Neural cell (in vitro differentiated cells): ENCODE measurements at regions not wholly inside any gene's neighbourhood (a gene's known extent, or its start where the extent isn't known, plus 50 kb on each side); places are given as distances from the start of the nearest gene placed in this dataset.

Experiments used
- H2AFZ ChIP-seq: fragments of 200-600, 300-800 bp; sonication (generic), shearing (Covaris generic); 2 replicates; pipeline ENCODE4 v1.6.0; 2014; ENCODE audit warnings: low read depth, mild to moderate bottlenecking, antibody characterized with exemption, low read length, moderate library complexity
- H3F3A ChIP-seq: fragments of 200-600 bp; shearing (Covaris generic); 2 replicates; pipeline ENCODE4 v1.6.1; 2016; ENCODE audit warnings: mild to moderate bottlenecking, moderate library complexity, mixed read lengths, antibody characterized with exemption, low read length; ENCODE audit not compliant: insufficient read depth, poor library complexity, severe bottlenecking
- H3K27ac ChIP-seq: fragments of 200-600, 300-800 bp; sonication (generic), shearing (Covaris generic); 2 replicates; pipeline ENCODE4 v1.5.1; 2014; ENCODE audit warnings: mild to moderate bottlenecking, low read length, moderate library complexity
- H3K27me3 ChIP-seq: fragments of 300-800, 200-600 bp; sonication (generic), shearing (Covaris generic); 2 replicates; pipeline ENCODE4 v1.6.0; 2014; ENCODE audit warnings: mild to moderate bottlenecking, low read depth, low read length, moderate library complexity; ENCODE audit not compliant: insufficient read depth
- H3K36me3 ChIP-seq: fragments of 300-800, 200-600 bp; sonication (generic), shearing (Covaris generic); 2 replicates; pipeline ENCODE4 v1.5.1; 2014; ENCODE audit warnings: mild to moderate bottlenecking, antibody characterized with exemption, low read length, moderate library complexity; ENCODE audit not compliant: insufficient read depth
- H3K4me2 ChIP-seq: fragments of 300-800, 200-600 bp; sonication (generic), shearing (Covaris generic); 2 replicates; pipeline ENCODE4 v1.6.0; 2014; ENCODE audit warnings: mild to moderate bottlenecking, low read length
- H3K4me3 ChIP-seq: fragments of 300-800, 200-600 bp; sonication (generic), shearing (Covaris generic); 2 replicates; pipeline ENCODE4 v1.5.1; 2014; ENCODE audit warnings: mild to moderate bottlenecking, low read length, moderate library complexity
- H3K79me2 ChIP-seq: fragments of 200-600 bp; shearing (Covaris generic); replicated peaks from 2 replicates; pipeline ENCODE4 v1.6.0; 2014; ENCODE audit warnings: mild to moderate bottlenecking, low read length, moderate library complexity; ENCODE audit not compliant: insufficient read depth
- H3K9ac ChIP-seq: fragments of 300-800, 200-600 bp; sonication (generic), shearing (Covaris generic); 2 replicates; pipeline ENCODE4 v1.6.1; 2016; ENCODE audit warnings: mild to moderate bottlenecking, low read length, mixed read lengths
- H3K9me2 ChIP-seq: fragments of 200-600 bp; shearing (Covaris generic); 2 replicates; pipeline ENCODE4 v1.6.1; 2016; ENCODE audit warnings: mild to moderate bottlenecking, low read length, mixed read lengths; ENCODE audit not compliant: insufficient read depth
- H3K9me3 ChIP-seq: fragments of 200-600, 300-800 bp; sonication (generic), shearing (Covaris generic); 2 replicates; pipeline ENCODE4 v1.6.1; 2016; ENCODE audit warnings: mild to moderate bottlenecking, mixed run types, low read length, moderate library complexity, mixed read lengths
- H4K20me1 ChIP-seq: fragments of 200-600 bp; shearing (Covaris generic); 2 replicates; pipeline ENCODE4 v1.6.1; 2016; ENCODE audit warnings: mild to moderate bottlenecking, mixed run types; ENCODE audit not compliant: insufficient read depth
- EP300 ChIP-seq: fragments of 450-650 bp; conservative IDR thresholded peaks from 2 replicates; pipeline ENCODE4 v1.6.1; 2014; ENCODE audit warnings: antibody characterized with exemption, mild to moderate bottlenecking, moderate library complexity; ENCODE audit not compliant: poor library complexity, severe bottlenecking
- EZH2 ChIP-seq: fragments of 200-600, 300-800 bp; shearing (Covaris generic), sonication (generic); IDR thresholded peaks from 2 replicates; pipeline ENCODE4 v1.6.1; 2014; ENCODE audit warnings: antibody characterized with exemption, low read length, borderline replicate concordance, mild to moderate bottlenecking; ENCODE audit not compliant: insufficient read depth, poor library complexity, severe bottlenecking
- MXI1 ChIP-seq: fragments of 450-650 bp; conservative IDR thresholded peaks from 2 replicates; pipeline ENCODE4 v1.6.1; 2014; ENCODE audit warnings: antibody characterized with exemption, mild to moderate bottlenecking; ENCODE audit not compliant: poor library complexity, severe bottlenecking
- POLR2AphosphoS5 ChIP-seq: IDR thresholded peaks from 2 replicates; pipeline ENCODE4 v1.6.1; 2012
- RAD21 ChIP-seq: fragments of 450-650 bp; conservative IDR thresholded peaks from 2 replicates; pipeline ENCODE4 v1.6.1; 2014; ENCODE audit warnings: antibody characterized with exemption, mild to moderate bottlenecking, moderate library complexity
- SMC3 ChIP-seq: fragments of 450-650 bp; conservative IDR thresholded peaks from 2 replicates; pipeline ENCODE4 v1.6.1; 2014; ENCODE audit warnings: antibody characterized with exemption, mild to moderate bottlenecking, moderate library complexity; ENCODE audit not compliant: poor library complexity
- TAF1 ChIP-seq: IDR thresholded peaks from 2 replicates; pipeline ENCODE4 v1.6.1; 2012; ENCODE audit warnings: low read depth
- TF ChIP-seq, protein P1 (sequence below): fragments of 450-650 bp; IDR thresholded peaks from 2 replicates; pipeline ENCODE4 v1.5.1; 2014; ENCODE audit warnings: antibody characterized with exemption, mild to moderate bottlenecking, moderate library complexity; ENCODE audit not compliant: poor library complexity, severe bottlenecking
- TF ChIP-seq, protein P2 (sequence below): IDR thresholded peaks from 2 replicates; pipeline ENCODE4 v1.6.1; 2012; ENCODE audit warnings: borderline replicate concordance

DNA sequence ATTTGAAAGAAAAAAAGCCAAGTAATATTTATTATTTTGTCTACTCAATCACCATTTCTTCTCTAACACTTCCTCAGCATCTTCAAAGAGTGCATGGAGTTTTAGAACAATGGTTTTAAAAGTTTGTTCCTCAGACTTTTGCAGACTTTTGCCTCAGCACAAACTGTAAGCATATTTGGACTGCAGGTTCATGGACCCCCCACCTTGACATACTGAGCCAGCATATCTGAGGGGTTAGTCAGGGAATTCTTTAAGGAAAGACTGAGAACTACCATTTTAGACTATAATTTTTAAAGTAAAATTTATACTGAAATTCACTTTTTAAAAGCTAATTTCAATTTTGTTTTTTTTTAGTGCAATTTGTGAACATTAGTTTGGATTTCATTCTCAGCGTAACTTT lies 1676.8 kb upstream of the PCDH20 start:
- H3K27ac ChIP-seq: no peak overlapping the region
- no peaks in the 10 kb centered on the region for H3K9me3 ChIP-seq
- no peaks in the 10 kb centered on the region for H3K27me3 ChIP-seq
- no peaks in the 10 kb centered on the region for H3K79me2 ChIP-seq
- H4K20me1 ChIP-seq: no peaks in the 10 kb centered on the region
- no peaks in the 10 kb centered on the region for H3K9me2 ChIP-seq
- H3K4me3 ChIP-seq: no peak overlapping the region
- no peak overlapping the region for H2AFZ ChIP-seq
- H3K36me3 ChIP-seq: no peaks in the 10 kb centered on the region
- H3K4me2 ChIP-seq: no peak overlapping the region
- H3K9ac ChIP-seq: no peak overlapping the region
- H3F3A ChIP-seq: no peaks in the 10 kb centered on the region
- TF ChIP-seq SMC3: no peak
- no peak for TF ChIP-seq POLR2AphosphoS5

DNA sequence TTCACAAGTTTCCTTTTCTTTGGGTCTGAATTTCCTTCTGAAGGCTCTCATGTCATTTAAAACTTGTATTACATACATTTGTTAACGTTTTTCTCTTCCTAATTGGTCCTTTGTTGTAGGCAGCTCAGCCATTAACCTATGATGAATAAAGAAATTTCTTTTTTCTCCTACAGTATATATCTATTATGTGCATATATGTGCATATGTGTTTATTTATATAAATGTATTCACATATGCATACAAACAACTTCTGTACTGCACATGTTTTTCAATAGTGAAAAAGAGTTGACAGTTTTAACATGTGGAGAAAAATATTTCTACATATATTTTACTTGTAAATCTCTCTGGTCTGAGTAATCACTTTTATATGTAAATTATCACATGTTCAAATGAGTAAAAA lies 1674.9 kb upstream of the PCDH20 start:
- no peak overlapping the region for H3K9ac ChIP-seq
- no peaks in the 10 kb centered on the region for H3F3A ChIP-seq
- no peak overlapping the region for H3K4me2 ChIP-seq
- no peak overlapping the region for H3K4me3 ChIP-seq
- no peaks in the 10 kb centered on the region for H4K20me1 ChIP-seq
- no peaks in the 10 kb centered on the region for H3K27me3 ChIP-seq
- H3K79me2 ChIP-seq: no peaks in the 10 kb centered on the region
- no peaks in the 10 kb centered on the region for H3K9me3 ChIP-seq
- no peaks in the 10 kb centered on the region for H3K9me2 ChIP-seq
- no peaks in the 10 kb centered on the region for H3K36me3 ChIP-seq
- TF ChIP-seq SMC3 (no peak), EZH2 (no peak), POLR2AphosphoS5 (no peak), RAD21 (no peak), EP300 (no peak), MXI1 (no peak), TAF1 (no peak)
- TF ChIP-seq, protein P1, sequence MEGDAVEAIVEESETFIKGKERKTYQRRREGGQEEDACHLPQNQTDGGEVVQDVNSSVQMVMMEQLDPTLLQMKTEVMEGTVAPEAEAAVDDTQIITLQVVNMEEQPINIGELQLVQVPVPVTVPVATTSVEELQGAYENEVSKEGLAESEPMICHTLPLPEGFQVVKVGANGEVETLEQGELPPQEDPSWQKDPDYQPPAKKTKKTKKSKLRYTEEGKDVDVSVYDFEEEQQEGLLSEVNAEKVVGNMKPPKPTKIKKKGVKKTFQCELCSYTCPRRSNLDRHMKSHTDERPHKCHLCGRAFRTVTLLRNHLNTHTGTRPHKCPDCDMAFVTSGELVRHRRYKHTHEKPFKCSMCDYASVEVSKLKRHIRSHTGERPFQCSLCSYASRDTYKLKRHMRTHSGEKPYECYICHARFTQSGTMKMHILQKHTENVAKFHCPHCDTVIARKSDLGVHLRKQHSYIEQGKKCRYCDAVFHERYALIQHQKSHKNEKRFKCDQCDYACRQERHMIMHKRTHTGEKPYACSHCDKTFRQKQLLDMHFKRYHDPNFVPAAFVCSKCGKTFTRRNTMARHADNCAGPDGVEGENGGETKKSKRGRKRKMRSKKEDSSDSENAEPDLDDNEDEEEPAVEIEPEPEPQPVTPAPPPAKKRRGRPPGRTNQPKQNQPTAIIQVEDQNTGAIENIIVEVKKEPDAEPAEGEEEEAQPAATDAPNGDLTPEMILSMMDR: no peak
- TF ChIP-seq, protein P2, sequence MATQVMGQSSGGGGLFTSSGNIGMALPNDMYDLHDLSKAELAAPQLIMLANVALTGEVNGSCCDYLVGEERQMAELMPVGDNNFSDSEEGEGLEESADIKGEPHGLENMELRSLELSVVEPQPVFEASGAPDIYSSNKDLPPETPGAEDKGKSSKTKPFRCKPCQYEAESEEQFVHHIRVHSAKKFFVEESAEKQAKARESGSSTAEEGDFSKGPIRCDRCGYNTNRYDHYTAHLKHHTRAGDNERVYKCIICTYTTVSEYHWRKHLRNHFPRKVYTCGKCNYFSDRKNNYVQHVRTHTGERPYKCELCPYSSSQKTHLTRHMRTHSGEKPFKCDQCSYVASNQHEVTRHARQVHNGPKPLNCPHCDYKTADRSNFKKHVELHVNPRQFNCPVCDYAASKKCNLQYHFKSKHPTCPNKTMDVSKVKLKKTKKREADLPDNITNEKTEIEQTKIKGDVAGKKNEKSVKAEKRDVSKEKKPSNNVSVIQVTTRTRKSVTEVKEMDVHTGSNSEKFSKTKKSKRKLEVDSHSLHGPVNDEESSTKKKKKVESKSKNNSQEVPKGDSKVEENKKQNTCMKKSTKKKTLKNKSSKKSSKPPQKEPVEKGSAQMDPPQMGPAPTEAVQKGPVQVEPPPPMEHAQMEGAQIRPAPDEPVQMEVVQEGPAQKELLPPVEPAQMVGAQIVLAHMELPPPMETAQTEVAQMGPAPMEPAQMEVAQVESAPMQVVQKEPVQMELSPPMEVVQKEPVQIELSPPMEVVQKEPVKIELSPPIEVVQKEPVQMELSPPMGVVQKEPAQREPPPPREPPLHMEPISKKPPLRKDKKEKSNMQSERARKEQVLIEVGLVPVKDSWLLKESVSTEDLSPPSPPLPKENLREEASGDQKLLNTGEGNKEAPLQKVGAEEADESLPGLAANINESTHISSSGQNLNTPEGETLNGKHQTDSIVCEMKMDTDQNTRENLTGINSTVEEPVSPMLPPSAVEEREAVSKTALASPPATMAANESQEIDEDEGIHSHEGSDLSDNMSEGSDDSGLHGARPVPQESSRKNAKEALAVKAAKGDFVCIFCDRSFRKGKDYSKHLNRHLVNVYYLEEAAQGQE: no peak
- no peak overlapping the region for H3K27ac ChIP-seq
- H2AFZ ChIP-seq: no peak overlapping the region

DNA sequence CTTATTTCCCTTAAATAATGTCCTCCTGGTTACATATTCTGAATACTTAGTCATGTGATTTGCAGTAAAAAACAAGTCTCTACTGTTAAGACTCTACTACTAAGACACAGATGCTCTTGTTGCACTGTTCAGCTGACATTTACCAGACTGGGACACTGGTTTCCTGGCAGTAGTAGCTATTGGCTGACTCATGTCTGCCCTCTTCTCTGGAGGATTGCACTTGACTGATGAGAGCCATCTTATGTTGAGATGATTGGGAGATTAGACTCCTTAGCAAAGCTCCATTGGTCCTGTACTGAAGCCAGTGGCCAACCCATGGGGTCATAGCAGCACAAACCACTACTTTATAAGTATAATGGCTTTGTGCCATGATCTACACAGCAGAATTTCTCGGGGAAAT lies 1672.6 kb upstream of the PCDH20 start:
- TF ChIP-seq TAF1 (no peak), EZH2 (no peak), POLR2AphosphoS5 (no peak), SMC3 (no peak), RAD21 (no peak), EP300 (no peak), MXI1 (no peak)
- TF ChIP-seq, protein P2: no peak
- TF ChIP-seq, protein P1: no peak
- Histone ChIP-seq H4K20me1 (no peaks in the 10 kb centered on the region), H3K4me2 (no peak overlapping the region), H3K9me3 (no peaks in the 10 kb centered on the region), H3K27me3 (no peaks in the 10 kb centered on the region), H3K9ac (no peak overlapping the region), H3K79me2 (no peaks in the 10 kb centered on the region), H3F3A (no peaks in the 10 kb centered on the region), H2AFZ (no peak overlapping the region), H3K4me3 (no peak overlapping the region), H3K9me2 (no peaks in the 10 kb centered on the region), H3K36me3 (no peaks in the 10 kb centered on the region), H3K27ac (no peak overlapping the region)
